ENCODE measurements at regions not wholly inside any gene's neighbourhood (a gene's known extent, or its start where the extent isn't known, plus 50 kb on each side); places are given as distances from the start of the nearest gene placed in this dataset.

- 61 to 83% (median 77%) methylated on average over 2 of the region's 2 CpGs for WGBS, 3 donors
- Histone ChIP-seq H3K27me3 (ENCODE audit: control insufficient read depth in 3 of 3, insufficient read depth in 3 of 3, low read length in 3 of 3) (no peaks in the 10 kb centered on the region), H3K36me3 (ENCODE audit: control insufficient read depth in 3 of 3, insufficient read depth in 2 of 3, low read depth in 1 of 3, low read length in 3 of 3) (no peaks in the 10 kb centered on the region)
Observed at GRCh38 chr3:176354843-176355242, 842.4 kb downstream of the TBL1XR1 start.

GRCh38 chr3:176352716-176353334 is 844.5 kb downstream of the TBL1XR1 start:
- Histone ChIP-seq H3K4me1 (ENCODE audit: control insufficient read depth in 3 of 3, insufficient read depth in 2 of 3, low read depth in 1 of 3, low read length in 2 of 3) (no peaks in the 10 kb centered on the region), H3K9me3 (ENCODE audit: control insufficient read depth in 2 of 2, insufficient read depth in 1 of 2, low read depth in 1 of 2, low read length in 1 of 2) (no peaks in the 10 kb centered on the region), H3K27me3 (ENCODE audit: control insufficient read depth in 3 of 3, insufficient read depth in 3 of 3, low read length in 3 of 3) (no peaks in the 10 kb centered on the region), H3K27ac (ENCODE audit: low read depth in 1 of 3, low read length in 2 of 3) (no peak overlapping the region), H3K4me3 (ENCODE audit: low read depth in 1 of 3, low read length in 3 of 3) (no peak overlapping the region), H3K36me3 (ENCODE audit: control insufficient read depth in 3 of 3, insufficient read depth in 2 of 3, low read depth in 1 of 3, low read length in 3 of 3) (no peaks in the 10 kb centered on the region)
- DNase-seq (no peak), FAIRE-seq (no peak)
- WGBS, 3 donors: 57 to 70% (median 64%) methylated on average over 4 of the region's 4 CpGs

More at GRCh38 chr3:176354843-176355242, 842.4 kb downstream of the TBL1XR1 start:
- FAIRE-seq: no peak
- no peaks in the 10 kb centered on the region for H3K9me3 ChIP-seq (ENCODE audit: control insufficient read depth in 2 of 2, insufficient read depth in 1 of 2, low read depth in 1 of 2, low read length in 1 of 2)
- no peak overlapping the region for H3K27ac ChIP-seq (ENCODE audit: low read depth in 1 of 3, low read length in 2 of 3)
- no peak for DNase-seq
- no peak overlapping the region for H3K4me3 ChIP-seq (ENCODE audit: low read depth in 1 of 3, low read length in 3 of 3)
- no peaks in the 10 kb centered on the region for H3K4me1 ChIP-seq (ENCODE audit: control insufficient read depth in 3 of 3, insufficient read depth in 2 of 3, low read depth in 1 of 3, low read length in 2 of 3)

GRCh38 chr3:176351408-176351807 is 845.9 kb downstream of the TBL1XR1 start:
- H3K27ac ChIP-seq (ENCODE audit: low read depth in 1 of 3, low read length in 2 of 3): no peak overlapping the region
- no peak overlapping the region for H3K4me3 ChIP-seq (ENCODE audit: low read depth in 1 of 3, low read length in 3 of 3)
- H3K27me3 ChIP-seq (ENCODE audit: control insufficient read depth in 3 of 3, insufficient read depth in 3 of 3, low read length in 3 of 3): no peaks in the 10 kb centered on the region
- DNase-seq (no peak), FAIRE-seq (no peak)
- H3K36me3 ChIP-seq (ENCODE audit: control insufficient read depth in 3 of 3, insufficient read depth in 2 of 3, low read depth in 1 of 3, low read length in 3 of 3): no peaks in the 10 kb centered on the region
- 71 to 80% (median 73%) methylated on average over 4 of the region's 4 CpGs for WGBS, 3 donors
- no peaks in the 10 kb centered on the region for H3K4me1 ChIP-seq (ENCODE audit: control insufficient read depth in 3 of 3, insufficient read depth in 2 of 3, low read depth in 1 of 3, low read length in 2 of 3)
- no peaks in the 10 kb centered on the region for H3K9me3 ChIP-seq (ENCODE audit: control insufficient read depth in 2 of 2, insufficient read depth in 1 of 2, low read depth in 1 of 2, low read length in 1 of 2)

GRCh38 chr3:176349706-176350105 is 847.6 kb downstream of the TBL1XR1 start:
- no peaks in the 10 kb centered on the region for H3K9me3 ChIP-seq (ENCODE audit: control insufficient read depth in 2 of 2, insufficient read depth in 1 of 2, low read depth in 1 of 2, low read length in 1 of 2)
- H3K4me3 ChIP-seq (ENCODE audit: low read depth in 1 of 3, low read length in 3 of 3): no peak overlapping the region
- H3K36me3 ChIP-seq (ENCODE audit: control insufficient read depth in 3 of 3, insufficient read depth in 2 of 3, low read depth in 1 of 3, low read length in 3 of 3): no peaks in the 10 kb centered on the region
- WGBS, 3 donors: 12 to 65% (median 33%) methylated on average over 1 of the region's 1 CpG
- FAIRE-seq (no peak), DNase-seq (no peak)
- H3K27ac ChIP-seq (ENCODE audit: low read depth in 1 of 3, low read length in 2 of 3): no peak overlapping the region
- H3K27me3 ChIP-seq (ENCODE audit: control insufficient read depth in 3 of 3, insufficient read depth in 3 of 3, low read length in 3 of 3): no peaks in the 10 kb centered on the region
- H3K4me1 ChIP-seq (ENCODE audit: control insufficient read depth in 3 of 3, insufficient read depth in 2 of 3, low read depth in 1 of 3, low read length in 2 of 3): no peaks in the 10 kb centered on the region

- no peak for FAIRE-seq
- WGBS, 3 donors: 71 to 81% (median 75%) methylated on average over 4 of the region's 4 CpGs
- no peak for DNase-seq
Observed at GRCh38 chr3:176347424-176348146, 849.7 kb downstream of the TBL1XR1 start.

GRCh38 chr3:176341963-176342362 is 855.3 kb downstream of the TBL1XR1 start:
- Histone ChIP-seq H3K36me3 (ENCODE audit: control insufficient read depth in 3 of 3, insufficient read depth in 2 of 3, low read depth in 1 of 3, low read length in 3 of 3) (no peaks in the 10 kb centered on the region), H3K27me3 (ENCODE audit: control insufficient read depth in 3 of 3, insufficient read depth in 3 of 3, low read length in 3 of 3) (no peaks in the 10 kb centered on the region), H3K9me3 (ENCODE audit: control insufficient read depth in 2 of 2, insufficient read depth in 1 of 2, low read depth in 1 of 2, low read length in 1 of 2) (no peaks in the 10 kb centered on the region), H3K4me3 (ENCODE audit: low read depth in 1 of 3, low read length in 3 of 3) (no peak overlapping the region), H3K4me1 (ENCODE audit: control insufficient read depth in 3 of 3, insufficient read depth in 2 of 3, low read depth in 1 of 3, low read length in 2 of 3) (no peaks in the 10 kb centered on the region), H3K27ac (ENCODE audit: low read depth in 1 of 3, low read length in 2 of 3) (no peak overlapping the region)
- WGBS, 3 donors: 80 to 85% (median 82%) methylated on average over 5 of the region's 5 CpGs
- no peak for FAIRE-seq
- DNase-seq: no peak

More at GRCh38 chr3:176347424-176348146, 849.7 kb downstream of the TBL1XR1 start:
- Histone ChIP-seq H3K36me3 (ENCODE audit: control insufficient read depth in 3 of 3, insufficient read depth in 2 of 3, low read depth in 1 of 3, low read length in 3 of 3) (no peaks in the 10 kb centered on the region), H3K4me3 (ENCODE audit: low read depth in 1 of 3, low read length in 3 of 3) (no peak overlapping the region), H3K4me1 (ENCODE audit: control insufficient read depth in 3 of 3, insufficient read depth in 2 of 3, low read depth in 1 of 3, low read length in 2 of 3) (no peaks in the 10 kb centered on the region), H3K27me3 (ENCODE audit: control insufficient read depth in 3 of 3, insufficient read depth in 3 of 3, low read length in 3 of 3) (no peaks in the 10 kb centered on the region), H3K9me3 (ENCODE audit: control insufficient read depth in 2 of 2, insufficient read depth in 1 of 2, low read depth in 1 of 2, low read length in 1 of 2) (no peaks in the 10 kb centered on the region), H3K27ac (ENCODE audit: low read depth in 1 of 3, low read length in 2 of 3) (no peak overlapping the region)

- WGBS, 3 donors: 86 to 95% (median 93%) methylated on average over 1 of the region's 1 CpG
- Histone ChIP-seq H3K9me3 (ENCODE audit: control insufficient read depth in 2 of 2, insufficient read depth in 1 of 2, low read depth in 1 of 2, low read length in 1 of 2) (no peaks in the 10 kb centered on the region), H3K36me3 (ENCODE audit: control insufficient read depth in 3 of 3, insufficient read depth in 2 of 3, low read depth in 1 of 3, low read length in 3 of 3) (no peaks in the 10 kb centered on the region), H3K27me3 (ENCODE audit: control insufficient read depth in 3 of 3, insufficient read depth in 3 of 3, low read length in 3 of 3) (no peaks in the 10 kb centered on the region), H3K4me3 (ENCODE audit: low read depth in 1 of 3, low read length in 3 of 3) (no peak overlapping the region), H3K27ac (ENCODE audit: low read depth in 1 of 3, low read length in 2 of 3) (no peak overlapping the region), H3K4me1 (ENCODE audit: control insufficient read depth in 3 of 3, insufficient read depth in 2 of 3, low read depth in 1 of 3, low read length in 2 of 3) (no peaks in the 10 kb centered on the region)
- DNase-seq (no peak), FAIRE-seq (no peak)
Observed at GRCh38 chr3:176328666-176329065, 868.6 kb downstream of the TBL1XR1 start.

- Histone ChIP-seq H3K27me3 (ENCODE audit: control insufficient read depth in 3 of 3, insufficient read depth in 3 of 3, low read length in 3 of 3) (no peaks in the 10 kb centered on the region), H3K36me3 (ENCODE audit: control insufficient read depth in 3 of 3, insufficient read depth in 2 of 3, low read depth in 1 of 3, low read length in 3 of 3) (no peaks in the 10 kb centered on the region), H3K4me3 (ENCODE audit: low read depth in 1 of 3, low read length in 3 of 3) (no peak overlapping the region), H3K9me3 (ENCODE audit: control insufficient read depth in 2 of 2, insufficient read depth in 1 of 2, low read depth in 1 of 2, low read length in 1 of 2) (no peaks in the 10 kb centered on the region), H3K4me1 (ENCODE audit: control insufficient read depth in 3 of 3, insufficient read depth in 2 of 3, low read depth in 1 of 3, low read length in 2 of 3) (no peaks in the 10 kb centered on the region), H3K27ac (ENCODE audit: low read depth in 1 of 3, low read length in 2 of 3) (no peak overlapping the region)
- DNase-seq (no peak), FAIRE-seq (no peak)
Observed at GRCh38 chr3:176328198-176328597, 869.1 kb downstream of the TBL1XR1 start.
